GM23338 (cell line): ENCODE measurements at regions not wholly inside any gene's neighbourhood (a gene's known extent, or its start where the extent isn't known, plus 50 kb on each side); places are given as distances from the start of the nearest gene placed in this dataset.

Experiments
- CREB1 ChIP-seq: fragments of 250-450 bp; sonication (Bioruptor Pico); IDR thresholded peaks from 2 replicates; pipeline ENCODE4 v1.5.0; 2020; ENCODE audit warnings: low read depth, mild to moderate bottlenecking, moderate library complexity
- EZH2 ChIP-seq: fragments of 200-600 bp; sonication (generic); IDR thresholded peaks from one replicate; pipeline ENCODE4 v1.8.0; 2017; ENCODE audit warnings: antibody characterized with exemption, mild to moderate bottlenecking, low read depth; ENCODE audit not compliant: unreplicated experiment
- EZH2phosphoT487 ChIP-seq: fragments of 200-600 bp; sonication (generic); IDR thresholded peaks from one replicate; pipeline ENCODE4 v1.8.1; 2018; ENCODE audit warnings: antibody characterized with exemption; ENCODE audit not compliant: unreplicated experiment
- JUNB ChIP-seq: IDR thresholded peaks from one replicate; pipeline ENCODE4 v1.6.1; 2016; ENCODE audit warnings: antibody characterized with exemption; ENCODE audit not compliant: unreplicated experiment
- POLR2AphosphoS5 ChIP-seq: IDR thresholded peaks from 2 replicates; pipeline ENCODE4 v1.6.1; 2016; ENCODE audit warnings: antibody characterized with exemption, low read depth
- TF ChIP-seq, protein P1 (sequence below), 2 experiments: fragments of 200-600 bp in 1 of 2; sonication (generic) in 1 of 2; conservative IDR thresholded peaks; 2 replicates each; pipeline versions ENCODE4 v1.5.1 to v1.6.1; 2016 to 2017; ENCODE audit warnings: antibody characterized with exemption in 2 of 2, low read depth in 2 of 2, mild to moderate bottlenecking in 2 of 2, moderate library complexity in 1 of 2
- TF ChIP-seq, protein P2 (sequence below): IDR thresholded peaks from one replicate; pipeline ENCODE4 v1.6.1; 2018; ENCODE audit warnings: antibody characterized with exemption; ENCODE audit not compliant: unreplicated experiment

GRCh38 chr18:60996822-60997221 is 336.4 kb upstream of the CDH20 start:
- no peak for TF ChIP-seq EZH2
- TF ChIP-seq, protein P1, sequence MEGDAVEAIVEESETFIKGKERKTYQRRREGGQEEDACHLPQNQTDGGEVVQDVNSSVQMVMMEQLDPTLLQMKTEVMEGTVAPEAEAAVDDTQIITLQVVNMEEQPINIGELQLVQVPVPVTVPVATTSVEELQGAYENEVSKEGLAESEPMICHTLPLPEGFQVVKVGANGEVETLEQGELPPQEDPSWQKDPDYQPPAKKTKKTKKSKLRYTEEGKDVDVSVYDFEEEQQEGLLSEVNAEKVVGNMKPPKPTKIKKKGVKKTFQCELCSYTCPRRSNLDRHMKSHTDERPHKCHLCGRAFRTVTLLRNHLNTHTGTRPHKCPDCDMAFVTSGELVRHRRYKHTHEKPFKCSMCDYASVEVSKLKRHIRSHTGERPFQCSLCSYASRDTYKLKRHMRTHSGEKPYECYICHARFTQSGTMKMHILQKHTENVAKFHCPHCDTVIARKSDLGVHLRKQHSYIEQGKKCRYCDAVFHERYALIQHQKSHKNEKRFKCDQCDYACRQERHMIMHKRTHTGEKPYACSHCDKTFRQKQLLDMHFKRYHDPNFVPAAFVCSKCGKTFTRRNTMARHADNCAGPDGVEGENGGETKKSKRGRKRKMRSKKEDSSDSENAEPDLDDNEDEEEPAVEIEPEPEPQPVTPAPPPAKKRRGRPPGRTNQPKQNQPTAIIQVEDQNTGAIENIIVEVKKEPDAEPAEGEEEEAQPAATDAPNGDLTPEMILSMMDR (conservative IDR thresholded peaks at IDR 0.05; ENCODE audit: low read depth in 2 of 2), result no peak
- no peak for TF ChIP-seq JUNB
- TF ChIP-seq, protein P2, sequence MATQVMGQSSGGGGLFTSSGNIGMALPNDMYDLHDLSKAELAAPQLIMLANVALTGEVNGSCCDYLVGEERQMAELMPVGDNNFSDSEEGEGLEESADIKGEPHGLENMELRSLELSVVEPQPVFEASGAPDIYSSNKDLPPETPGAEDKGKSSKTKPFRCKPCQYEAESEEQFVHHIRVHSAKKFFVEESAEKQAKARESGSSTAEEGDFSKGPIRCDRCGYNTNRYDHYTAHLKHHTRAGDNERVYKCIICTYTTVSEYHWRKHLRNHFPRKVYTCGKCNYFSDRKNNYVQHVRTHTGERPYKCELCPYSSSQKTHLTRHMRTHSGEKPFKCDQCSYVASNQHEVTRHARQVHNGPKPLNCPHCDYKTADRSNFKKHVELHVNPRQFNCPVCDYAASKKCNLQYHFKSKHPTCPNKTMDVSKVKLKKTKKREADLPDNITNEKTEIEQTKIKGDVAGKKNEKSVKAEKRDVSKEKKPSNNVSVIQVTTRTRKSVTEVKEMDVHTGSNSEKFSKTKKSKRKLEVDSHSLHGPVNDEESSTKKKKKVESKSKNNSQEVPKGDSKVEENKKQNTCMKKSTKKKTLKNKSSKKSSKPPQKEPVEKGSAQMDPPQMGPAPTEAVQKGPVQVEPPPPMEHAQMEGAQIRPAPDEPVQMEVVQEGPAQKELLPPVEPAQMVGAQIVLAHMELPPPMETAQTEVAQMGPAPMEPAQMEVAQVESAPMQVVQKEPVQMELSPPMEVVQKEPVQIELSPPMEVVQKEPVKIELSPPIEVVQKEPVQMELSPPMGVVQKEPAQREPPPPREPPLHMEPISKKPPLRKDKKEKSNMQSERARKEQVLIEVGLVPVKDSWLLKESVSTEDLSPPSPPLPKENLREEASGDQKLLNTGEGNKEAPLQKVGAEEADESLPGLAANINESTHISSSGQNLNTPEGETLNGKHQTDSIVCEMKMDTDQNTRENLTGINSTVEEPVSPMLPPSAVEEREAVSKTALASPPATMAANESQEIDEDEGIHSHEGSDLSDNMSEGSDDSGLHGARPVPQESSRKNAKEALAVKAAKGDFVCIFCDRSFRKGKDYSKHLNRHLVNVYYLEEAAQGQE, result no peak
- no peak for TF ChIP-seq EZH2phosphoT487
- no peak for TF ChIP-seq CREB1 (CRISPR knock-in tag)
- no peak for TF ChIP-seq POLR2AphosphoS5
